ENCODE measurements at regions not wholly inside any gene's neighbourhood (a gene's known extent, or its start where the extent isn't known, plus 50 kb on each side); places are given as distances from the start of the nearest gene placed in this dataset.

GRCh38 chr5:107217721-107218130, 453.0 kb downstream of the EFNA5 start:
- Histone ChIP-seq H3K36me3 (ENCODE audit: insufficient read depth, low read length) (no peaks in the 10 kb centered on the region), H3K4me3 (ENCODE audit: low read depth, low read length, poor library complexity, severe bottlenecking) (no peak overlapping the region), H3K9ac (ENCODE audit: low read length) (no peak overlapping the region), H3K4me1 (ENCODE audit: insufficient read depth, low read length, severe bottlenecking) (no peaks in the 10 kb centered on the region), H3K9me3 (ENCODE audit: low read length) (no peaks in the 10 kb centered on the region), H3F3A (ENCODE audit: insufficient read depth, low read length) (no peaks in the 10 kb centered on the region), H3K27ac (ENCODE audit: low read depth, low read length, poor library complexity, severe bottlenecking) (no peak overlapping the region), H3K27me3 (ENCODE audit: insufficient read depth, low read length) (no peaks in the 10 kb centered on the region), H4K20me1 (ENCODE audit: insufficient read depth, low read length) (no peaks in the 10 kb centered on the region), H3K79me2 (ENCODE audit: insufficient read depth, low read length) (no peaks in the 10 kb centered on the region), H2AFZ (ENCODE audit: low read length) (no peak overlapping the region), H3K9me2 (ENCODE audit: low read depth, low read length) (no peaks in the 10 kb centered on the region), H3K4me2 (ENCODE audit: low read length) (no peak overlapping the region)
- no peak for TF ChIP-seq EZH2 (IDR thresholded peaks at IDR 0.05; ENCODE audit: borderline replicate concordance, low read length)
- no peak for TF ChIP-seq CTCF (IDR thresholded peaks at IDR 0.05; ENCODE audit: low read length)

- Histone ChIP-seq H3K79me2 (ENCODE audit: insufficient read depth, low read length) (no peaks in the 10 kb centered on the region), H2AFZ (ENCODE audit: low read length) (no peak overlapping the region), H3F3A (ENCODE audit: insufficient read depth, low read length) (no peaks in the 10 kb centered on the region), H3K4me1 (ENCODE audit: insufficient read depth, low read length, severe bottlenecking) (no peaks in the 10 kb centered on the region), H3K4me2 (ENCODE audit: low read length) (no peak overlapping the region; the same call in 1 of the 2 replicates), H3K27ac (ENCODE audit: low read depth, low read length, poor library complexity, severe bottlenecking) (no peak overlapping the region), H3K9ac (ENCODE audit: low read length) (no peak overlapping the region), H3K4me3 (ENCODE audit: low read depth, low read length, poor library complexity, severe bottlenecking) (no peak overlapping the region), H3K27me3 (ENCODE audit: insufficient read depth, low read length) (no peaks in the 10 kb centered on the region), H3K9me2 (ENCODE audit: low read depth, low read length) (no peaks in the 10 kb centered on the region), H4K20me1 (ENCODE audit: insufficient read depth, low read length) (no peaks in the 10 kb centered on the region), H3K36me3 (ENCODE audit: insufficient read depth, low read length) (no peaks in the 10 kb centered on the region), H3K9me3 (ENCODE audit: low read length) (no peaks in the 10 kb centered on the region)
- no peak for TF ChIP-seq CTCF (IDR thresholded peaks at IDR 0.05; ENCODE audit: low read length)
- no peak for TF ChIP-seq EZH2 (IDR thresholded peaks at IDR 0.05; ENCODE audit: borderline replicate concordance, low read length)
Observed at GRCh38 chr5:107216587-107216986, 454.1 kb downstream of the EFNA5 start.

DNA sequence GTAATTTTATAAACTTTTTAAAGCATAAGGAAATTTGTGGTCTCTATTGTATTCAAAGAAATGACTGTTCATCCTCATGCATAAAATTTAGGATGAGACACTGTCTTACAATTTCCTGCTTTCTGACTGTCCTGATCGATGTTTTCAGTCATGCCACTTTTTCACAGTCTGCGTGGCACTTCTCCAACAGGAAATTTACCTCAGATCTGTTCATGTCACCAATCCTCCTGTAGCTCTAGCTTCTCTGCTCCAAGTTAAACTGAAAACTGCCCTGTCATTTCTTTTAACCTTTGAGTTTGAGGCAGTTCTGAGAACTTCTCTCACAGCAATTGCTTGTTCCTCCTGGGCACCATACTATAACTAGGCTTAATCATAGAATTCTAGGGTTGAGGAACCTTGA, 455.1 kb downstream of the EFNA5 start:
- H3K9me3 ChIP-seq (ENCODE audit: low read length), result no peaks in the 10 kb centered on the region
- no peaks in the 10 kb centered on the region for H3K27me3 ChIP-seq (ENCODE audit: insufficient read depth, low read length)
- no peak overlapping the region for H2AFZ ChIP-seq (ENCODE audit: low read length)
- H3K4me3 ChIP-seq (ENCODE audit: low read depth, low read length, poor library complexity, severe bottlenecking), result no peak overlapping the region
- no peaks in the 10 kb centered on the region for H3K9me2 ChIP-seq (ENCODE audit: low read depth, low read length)
- no peak overlapping the region for H3K9ac ChIP-seq (ENCODE audit: low read length)
- TF ChIP-seq CTCF (IDR thresholded peaks at IDR 0.05; ENCODE audit: low read length) (no peak), EZH2 (IDR thresholded peaks at IDR 0.05; ENCODE audit: borderline replicate concordance, low read length) (no peak)
- no peaks in the 10 kb centered on the region for H4K20me1 ChIP-seq (ENCODE audit: insufficient read depth, low read length)
- H3K27ac ChIP-seq (ENCODE audit: low read depth, low read length, poor library complexity, severe bottlenecking), result no peak overlapping the region
- no peaks in the 10 kb centered on the region for H3K36me3 ChIP-seq (ENCODE audit: insufficient read depth, low read length)
- H3F3A ChIP-seq (ENCODE audit: insufficient read depth, low read length), result no peaks in the 10 kb centered on the region
- no peaks in the 10 kb centered on the region for H3K79me2 ChIP-seq (ENCODE audit: insufficient read depth, low read length)
- no peak overlapping the region for H3K4me2 ChIP-seq (ENCODE audit: low read length)
- H3K4me1 ChIP-seq (ENCODE audit: insufficient read depth, low read length, severe bottlenecking), result no peaks in the 10 kb centered on the region
